GM19351 (cell line): ENCODE measurements at regions not wholly inside any gene's neighbourhood (a gene's known extent, or its start where the extent isn't known, plus 50 kb on each side); places are given as distances from the start of the nearest gene placed in this dataset.

Experiments used
- ATAC-seq: cut with Tn5 transposase; IDR thresholded peaks from one replicate; pipeline ENCODE4 v1.9.1; 2021; ENCODE audit warnings: mild to moderate bottlenecking, moderate library complexity; ENCODE audit not compliant: unreplicated experiment

DNA sequence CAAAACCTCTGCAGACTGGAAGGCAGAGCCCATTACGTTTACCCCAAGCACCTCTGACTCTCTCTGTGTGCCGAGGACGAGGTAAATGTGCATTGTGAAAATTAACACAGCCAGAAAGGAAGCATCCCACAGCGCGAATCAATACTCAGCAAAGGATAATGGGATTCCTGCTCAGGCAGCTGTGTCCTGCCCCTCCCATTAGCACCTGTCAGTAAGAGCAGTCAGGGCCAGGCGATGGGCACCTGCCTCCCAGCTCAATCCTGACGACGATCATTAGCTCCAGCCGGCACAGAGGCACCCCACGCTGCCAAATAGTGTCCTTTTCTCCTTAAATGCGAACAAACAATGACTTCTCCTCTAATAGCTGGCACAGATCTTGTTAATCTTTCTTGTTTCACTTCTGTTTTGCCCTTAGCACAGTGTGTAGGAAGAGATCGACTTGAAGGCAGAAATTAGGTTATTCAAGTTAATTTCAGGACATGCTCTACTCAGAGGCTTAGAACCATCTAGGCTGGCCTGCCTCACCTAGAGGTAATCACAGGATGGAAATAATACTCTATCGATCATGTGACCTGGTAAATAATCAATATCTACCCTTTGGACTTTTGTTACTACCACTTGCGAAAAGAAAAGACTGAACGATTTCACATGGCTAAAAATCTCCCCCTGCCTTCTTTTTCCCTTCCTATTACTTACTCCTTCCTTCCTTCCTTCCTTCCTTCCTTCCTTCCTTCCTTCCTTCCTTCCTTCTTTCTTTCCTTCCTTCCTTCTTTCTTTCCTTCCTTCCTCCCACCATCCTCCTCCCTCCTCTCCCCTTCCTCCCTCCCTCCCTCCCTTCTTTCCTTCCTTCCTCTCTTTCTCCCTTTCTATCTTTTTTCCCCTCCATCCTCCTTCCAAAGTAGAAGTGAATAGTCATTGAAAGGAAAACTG is 487.9 kb upstream of the ID2 start:
- ATAC-seq = no peak

DNA sequence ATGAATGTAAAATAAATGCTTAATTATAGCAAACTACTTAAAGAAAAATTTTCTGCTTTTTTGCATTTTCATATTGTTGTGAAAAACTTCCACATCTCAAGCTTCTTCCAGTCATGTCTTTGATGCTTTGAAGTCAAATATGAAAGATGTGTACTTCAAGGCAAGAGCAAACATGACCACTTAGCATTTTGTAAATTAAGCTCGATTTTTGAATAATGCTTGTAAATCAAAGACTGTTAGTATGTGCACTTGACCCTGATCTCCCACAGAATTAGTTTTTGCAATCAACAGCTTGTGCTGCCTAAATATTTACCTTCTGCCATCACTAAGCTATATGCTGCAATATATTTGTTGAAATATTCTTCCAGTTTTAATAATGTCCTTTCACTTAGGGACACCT is 486.1 kb upstream of the ID2 start:
- ATAC-seq = no peak

DNA sequence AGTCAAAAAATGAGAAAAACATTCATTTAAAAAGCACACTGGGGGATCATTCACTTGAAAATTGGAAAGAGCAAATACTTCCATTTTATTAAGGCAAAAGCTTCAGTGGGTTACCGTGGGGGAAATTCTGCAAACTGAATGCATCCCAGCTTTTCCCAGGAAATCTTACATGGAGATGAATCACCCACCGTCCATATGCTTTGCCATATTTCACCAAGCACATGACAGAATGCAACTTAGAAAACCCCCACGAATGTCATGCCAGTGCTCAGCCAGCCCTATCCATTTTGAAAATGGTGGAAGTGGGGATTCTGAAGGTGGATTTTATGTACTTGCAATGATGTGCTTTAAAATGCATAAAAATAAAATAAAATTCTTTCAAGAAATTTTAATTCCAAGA is 485.5 kb upstream of the ID2 start:
- no peak for ATAC-seq

DNA sequence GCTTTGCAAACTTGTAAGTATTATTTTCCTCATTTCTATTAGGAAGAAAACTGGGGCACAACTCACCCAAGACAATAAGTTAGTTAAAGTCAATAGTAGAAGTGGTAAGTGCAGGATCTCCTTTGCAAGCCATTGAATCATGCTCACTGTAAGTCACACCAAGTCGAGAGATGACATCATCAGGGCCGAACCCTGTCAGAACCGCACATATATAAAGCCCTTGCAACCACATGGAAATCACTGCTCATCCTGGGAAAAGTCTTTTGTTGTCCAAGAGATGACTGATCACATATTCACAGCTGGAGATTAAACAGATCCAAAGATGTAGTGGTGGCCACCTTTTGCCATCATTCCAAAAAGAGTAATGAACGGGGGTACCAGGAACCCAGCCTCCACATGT is 484.8 kb upstream of the ID2 start:
- ATAC-seq = no peak

DNA sequence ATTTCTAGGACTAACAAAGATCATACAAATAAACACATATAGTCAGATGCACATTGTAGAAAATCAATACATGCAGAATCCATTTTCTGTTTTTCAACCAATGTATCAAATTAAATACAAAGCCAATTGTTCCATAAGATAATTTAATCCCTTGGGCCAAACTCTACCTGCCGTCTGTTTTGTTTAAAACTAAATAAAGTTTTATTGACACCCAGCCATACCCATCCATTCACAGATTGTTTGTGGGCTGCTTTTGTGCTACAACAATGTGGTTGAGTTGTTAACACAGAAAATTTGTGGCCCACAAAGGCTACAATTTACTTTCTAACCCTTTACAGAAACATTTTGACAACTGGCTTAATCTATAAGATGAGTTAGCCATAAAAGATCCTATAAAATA is 484.0 kb upstream of the ID2 start:
- no peak for ATAC-seq

DNA sequence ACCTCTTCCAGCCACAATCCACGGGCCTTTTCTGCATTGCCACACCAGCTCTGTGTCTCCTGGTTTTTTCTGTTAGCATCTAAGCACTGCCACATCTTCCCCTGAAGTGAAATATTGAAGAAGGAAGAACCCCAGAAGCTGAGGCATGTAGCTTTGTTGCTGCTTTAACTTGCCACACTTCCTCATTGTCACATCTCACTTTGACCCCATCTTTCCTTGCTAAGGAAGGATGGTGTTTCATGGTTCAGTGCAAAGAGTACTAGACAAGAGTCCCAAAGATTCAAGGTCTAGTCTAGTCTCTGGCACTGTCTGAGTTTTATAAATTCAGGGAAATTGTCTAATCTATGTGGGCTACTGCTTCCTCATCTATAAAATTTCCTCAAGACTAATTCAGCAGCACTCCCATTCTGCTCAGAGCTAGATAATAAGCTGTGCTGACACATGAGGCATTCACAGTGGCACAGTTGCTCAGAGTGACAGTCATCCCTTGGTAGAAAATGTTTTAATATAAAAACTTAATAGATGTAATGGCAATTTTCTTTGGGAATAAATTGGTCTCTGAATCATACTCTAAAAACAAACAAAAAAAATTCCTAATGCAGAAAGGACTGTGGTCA is 483.0 kb upstream of the ID2 start:
- ATAC-seq = no peak

DNA sequence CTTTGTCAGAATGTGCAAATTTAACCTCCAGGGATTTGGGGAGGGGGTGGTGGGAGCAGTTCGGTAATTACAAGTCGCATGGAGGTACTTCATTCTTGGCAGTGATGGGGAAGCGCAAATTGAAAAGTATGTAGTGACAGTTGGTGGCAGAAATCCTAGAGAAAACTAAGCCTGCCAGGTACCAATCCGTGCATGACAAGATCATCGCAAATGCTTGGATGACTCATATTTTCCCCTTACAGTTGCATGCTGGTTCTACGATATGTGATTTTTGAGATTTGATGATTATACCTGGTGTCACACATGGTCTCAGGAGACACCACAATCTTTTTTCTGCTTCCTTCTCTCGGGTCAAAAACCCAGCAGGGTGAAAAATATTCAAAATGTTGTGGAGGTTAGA is 479.7 kb upstream of the ID2 start:
- peak; percentile 95 for ATAC-seq

DNA sequence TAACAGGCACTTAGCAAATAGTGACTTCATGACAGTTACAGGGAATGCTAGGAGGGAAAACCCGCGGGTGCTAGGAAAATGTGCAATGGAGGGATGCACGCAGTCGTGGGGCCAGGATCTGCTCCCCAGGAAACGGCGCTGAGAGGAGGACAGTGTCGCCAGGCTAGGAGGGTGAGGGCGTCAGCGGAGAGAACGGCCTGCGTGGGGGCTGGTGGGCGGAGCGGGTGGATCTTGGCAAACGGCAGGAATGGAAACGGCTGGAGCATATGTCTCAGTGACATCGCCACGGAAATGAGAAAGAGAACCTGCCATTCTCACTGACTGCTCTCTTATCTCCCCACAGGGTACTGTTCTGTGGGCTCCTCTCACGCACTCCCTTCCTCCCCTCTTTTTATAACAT is 478.5 kb upstream of the ID2 start:
- no peak for ATAC-seq

DNA sequence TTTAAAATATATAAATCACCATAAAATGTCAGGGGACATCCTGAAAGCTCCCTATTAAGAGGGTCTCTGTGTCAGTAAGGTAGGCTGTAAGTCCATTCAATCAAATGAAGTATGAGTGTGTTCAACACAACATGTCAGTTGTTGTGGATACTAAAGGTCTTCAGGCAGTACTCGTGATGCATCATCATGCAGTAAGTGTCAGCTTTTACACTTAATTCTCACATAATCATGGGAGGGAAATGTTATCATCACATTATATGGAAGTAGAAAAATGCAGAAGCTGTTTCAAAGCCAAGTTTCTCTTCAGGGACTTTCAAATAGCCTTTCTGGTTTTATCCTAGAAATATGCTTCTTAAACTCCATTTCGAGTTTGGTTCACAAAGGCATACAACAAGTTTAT is 477.1 kb upstream of the ID2 start:
- ATAC-seq = no peak

DNA sequence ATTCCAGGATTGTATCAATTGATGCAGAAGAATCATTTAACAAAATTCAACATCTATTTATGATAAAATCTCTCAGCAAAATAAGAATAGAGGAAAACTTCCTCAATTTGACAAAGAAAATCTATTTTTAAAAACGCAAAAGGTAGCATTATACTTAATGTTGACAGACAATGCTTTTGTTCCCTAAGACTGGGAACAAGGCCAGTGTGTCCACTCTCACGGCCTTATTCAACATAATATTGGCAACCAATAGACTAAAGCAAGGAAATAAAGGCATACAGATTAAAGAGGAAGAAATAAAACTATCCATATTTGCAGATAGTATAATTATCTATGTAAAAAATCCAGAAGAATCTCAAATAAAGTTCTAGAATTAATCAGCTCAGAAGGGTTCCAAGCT is 472.4 kb upstream of the ID2 start:
- no peak for ATAC-seq

DNA sequence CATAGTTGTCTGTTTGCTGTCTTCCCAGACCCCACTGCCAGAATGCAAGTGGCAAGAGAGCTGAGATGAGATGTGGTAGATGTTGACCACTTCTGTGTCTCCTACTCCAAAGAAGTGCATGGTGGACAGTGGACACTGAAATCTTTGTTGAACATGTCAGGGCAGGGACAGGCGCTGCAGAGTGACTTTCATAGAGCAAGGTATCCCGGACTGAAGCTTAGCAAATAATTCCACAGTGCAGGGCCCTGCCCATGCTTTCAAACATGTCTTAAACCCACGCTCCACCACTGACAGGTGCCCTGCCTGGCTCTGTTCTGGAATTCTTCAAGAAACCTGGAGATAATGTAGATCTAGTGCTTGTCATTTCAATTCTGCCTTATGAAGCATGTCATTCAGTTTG is 470.5 kb upstream of the ID2 start:
- ATAC-seq = no peak

DNA sequence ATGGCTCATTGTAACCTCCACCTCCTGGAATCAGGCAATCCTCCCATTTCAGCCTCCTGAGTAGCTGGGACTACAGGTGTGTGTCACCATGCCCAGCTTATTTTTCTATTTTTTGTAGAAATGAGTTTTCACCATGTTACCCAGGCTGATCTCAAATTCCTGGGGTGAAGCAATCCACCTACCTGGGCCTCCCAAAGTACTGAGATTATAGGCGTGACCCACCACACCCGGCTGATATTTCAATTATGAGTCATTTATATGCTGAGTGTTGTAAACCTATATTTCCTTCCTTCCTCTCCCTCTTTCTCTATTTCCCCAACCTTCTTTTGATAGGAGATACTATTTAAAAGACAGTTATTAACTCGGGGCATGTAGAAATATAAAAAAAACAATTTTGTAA is 469.6 kb upstream of the ID2 start:
- ATAC-seq = no peak

DNA sequence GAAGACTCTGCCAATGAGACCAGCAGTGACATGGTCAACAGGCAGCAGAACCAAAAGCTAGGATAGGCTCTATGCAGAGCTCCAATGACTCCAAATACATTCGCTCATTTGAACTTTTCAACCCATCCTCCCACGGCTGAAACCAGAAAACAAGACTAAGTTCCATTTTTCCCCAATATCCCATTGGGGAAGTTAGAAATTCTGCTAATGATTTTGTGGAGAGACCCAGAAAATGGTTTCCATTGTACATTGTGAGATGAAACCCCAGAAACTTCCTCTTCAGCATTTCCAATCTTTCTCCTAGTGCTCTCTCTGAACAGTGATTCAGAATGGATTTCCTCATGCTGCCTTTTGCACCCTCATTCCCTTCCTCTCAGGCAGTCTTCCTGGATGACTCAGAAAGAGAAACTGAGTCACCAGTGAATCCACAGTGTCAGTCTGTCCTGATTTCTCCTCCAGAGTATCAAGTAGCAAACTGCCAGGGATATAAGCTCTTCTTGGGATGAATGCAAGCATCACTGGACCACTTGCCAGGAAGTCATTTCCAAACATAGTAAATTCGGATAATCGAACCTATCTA is 467.7 kb upstream of the ID2 start:
- ATAC-seq = no peak

DNA sequence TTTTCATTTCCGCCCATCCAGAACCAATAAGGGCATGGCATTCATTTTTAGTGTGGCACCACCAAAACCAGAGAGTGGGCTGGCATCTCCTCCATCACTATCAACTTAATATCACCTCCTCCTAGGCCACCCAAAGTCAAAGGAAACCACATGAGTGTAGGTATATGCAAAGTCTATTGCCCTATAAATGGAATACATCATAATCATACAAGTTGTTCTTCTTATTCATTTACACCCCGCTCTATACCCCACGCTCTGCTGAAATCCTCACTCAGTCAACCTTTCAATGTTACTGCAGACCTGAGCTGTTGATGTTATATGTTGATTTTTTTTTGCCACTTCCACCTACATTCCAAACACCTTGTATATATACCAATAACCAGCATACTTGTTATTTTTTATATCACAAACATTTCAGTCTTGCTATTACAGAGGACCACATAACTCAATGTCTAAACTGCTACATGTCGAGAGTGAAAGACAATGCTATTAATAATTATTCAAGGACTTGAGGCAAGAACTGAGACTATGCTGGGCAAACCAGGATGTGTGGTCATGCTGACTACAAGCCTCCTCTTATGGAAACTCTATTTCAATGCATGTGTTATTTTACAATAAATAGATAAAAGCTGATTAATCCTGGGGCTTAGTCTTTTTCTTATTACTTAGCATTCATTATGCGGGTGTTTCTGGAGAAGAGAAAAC is 466.5 kb upstream of the ID2 start:
- ATAC-seq = peak; percentile 65

DNA sequence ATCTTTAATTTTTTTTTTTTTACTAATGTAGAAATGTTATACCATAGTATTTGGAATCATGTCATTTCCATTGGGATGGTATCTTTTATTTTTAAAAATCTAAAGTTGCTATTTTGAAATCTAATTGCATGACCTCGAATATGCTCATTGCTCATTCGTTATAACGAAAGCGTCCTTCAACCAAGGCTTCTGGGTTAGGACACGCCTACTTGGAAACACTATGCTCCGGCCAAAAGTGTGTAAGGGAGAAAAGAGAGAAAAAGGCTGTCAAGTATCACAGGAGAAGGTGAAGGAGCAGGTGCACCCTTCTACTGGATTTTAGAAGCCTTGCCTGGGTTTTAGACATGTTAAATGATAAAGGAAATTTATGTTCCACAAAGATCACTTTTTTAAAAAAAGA is 465.9 kb upstream of the ID2 start:
- ATAC-seq = no peak

DNA sequence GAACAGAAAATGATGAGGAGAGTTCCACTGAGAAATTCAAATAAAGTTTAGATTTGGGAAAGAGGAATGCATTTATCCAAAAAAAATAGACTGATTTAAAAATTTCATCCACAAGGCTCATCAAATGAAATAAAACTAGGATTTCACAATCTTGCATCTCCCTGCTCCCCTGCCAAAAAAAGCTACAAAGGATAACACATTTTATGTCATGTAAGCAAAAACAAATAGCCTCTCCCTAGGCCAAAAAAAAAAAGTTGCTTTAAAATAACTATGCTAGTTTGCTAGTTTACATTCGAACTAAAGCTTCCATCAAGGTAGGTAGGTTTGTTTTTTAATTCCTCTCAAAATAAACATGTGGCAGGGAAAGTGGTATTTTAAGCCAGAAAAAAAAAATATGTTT is 465.5 kb upstream of the ID2 start:
- no peak for ATAC-seq

DNA sequence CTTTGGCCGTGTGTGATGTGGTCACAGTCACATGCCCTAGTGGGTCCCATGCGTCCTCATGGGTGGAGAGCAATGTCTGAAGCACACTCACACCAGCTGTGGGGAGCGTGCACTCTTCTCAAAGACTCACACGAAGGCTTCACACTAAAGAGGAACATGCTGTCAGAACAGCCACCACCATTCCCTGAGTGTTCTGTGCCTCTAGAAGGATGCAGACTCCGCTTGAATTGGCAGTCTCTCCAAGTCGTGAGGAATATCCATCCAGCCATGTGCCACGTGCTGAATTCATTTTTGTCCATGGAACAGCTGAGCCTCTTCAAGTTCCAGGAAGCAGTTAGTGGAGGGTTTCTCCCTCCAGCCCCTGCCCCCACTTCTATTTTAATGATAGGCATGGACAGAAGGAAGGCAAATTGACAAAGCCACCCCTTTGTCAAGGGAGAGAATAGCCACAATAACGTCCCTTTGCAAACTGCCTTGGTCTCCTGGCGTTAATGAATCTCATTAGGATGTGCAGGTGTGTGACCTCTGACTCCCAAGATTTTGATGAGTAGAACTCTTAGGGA is 464.3 kb upstream of the ID2 start:
- ATAC-seq = no peak

DNA sequence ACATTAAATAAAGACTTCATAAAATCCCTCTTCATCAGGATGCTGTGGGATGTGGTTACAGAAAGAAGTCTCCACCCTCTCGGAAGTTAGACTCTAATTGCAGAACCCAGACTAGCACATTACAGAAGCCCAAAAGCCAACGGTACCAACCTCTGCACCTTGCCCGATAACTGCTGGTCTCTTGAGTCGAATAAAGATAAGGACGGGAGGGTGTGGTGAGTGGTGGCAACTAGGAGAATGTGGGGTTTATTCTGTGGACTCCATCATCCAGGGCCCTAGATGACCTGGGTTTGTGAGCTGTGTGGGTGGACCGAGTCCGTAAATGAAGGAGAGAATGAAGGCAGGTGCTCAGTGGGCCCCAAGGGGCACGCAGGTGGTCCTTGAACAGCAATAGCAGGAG is 462.8 kb upstream of the ID2 start:
- ATAC-seq = no peak

DNA sequence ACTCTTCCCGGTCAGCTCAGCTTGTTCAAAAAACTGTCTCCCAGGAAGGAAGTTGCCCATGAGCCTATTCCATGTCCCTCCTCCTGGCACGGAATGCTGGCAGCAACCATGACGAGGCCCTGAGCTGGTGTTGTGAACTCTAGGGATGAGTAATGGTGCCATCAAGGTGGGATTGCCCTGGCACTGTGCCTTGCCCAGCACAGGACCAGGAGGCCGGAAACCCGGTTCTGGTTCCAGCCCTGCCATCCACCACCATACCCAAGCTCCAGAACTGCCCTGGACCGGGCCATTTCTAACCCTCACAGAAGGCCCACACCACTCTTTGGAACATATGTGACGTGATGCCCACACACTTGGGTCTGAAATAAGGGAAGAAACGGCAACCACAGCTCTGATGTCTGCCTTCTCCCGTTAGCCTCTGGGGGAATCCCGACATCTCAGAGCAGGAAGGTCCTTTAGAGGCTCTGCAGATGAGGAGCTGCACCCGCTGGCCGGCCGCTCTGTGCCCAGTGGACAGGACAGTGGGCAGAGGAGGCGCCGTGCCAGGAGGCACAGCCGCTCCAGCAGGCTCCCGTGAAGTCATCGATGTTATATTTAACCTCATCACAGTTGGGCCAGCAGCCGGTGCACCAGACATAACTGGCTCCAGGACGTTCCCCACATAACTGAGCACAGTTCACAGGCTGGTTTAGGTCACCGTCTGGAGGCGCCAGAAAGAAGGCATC is 462.1 kb upstream of the ID2 start:
- ATAC-seq = no peak

DNA sequence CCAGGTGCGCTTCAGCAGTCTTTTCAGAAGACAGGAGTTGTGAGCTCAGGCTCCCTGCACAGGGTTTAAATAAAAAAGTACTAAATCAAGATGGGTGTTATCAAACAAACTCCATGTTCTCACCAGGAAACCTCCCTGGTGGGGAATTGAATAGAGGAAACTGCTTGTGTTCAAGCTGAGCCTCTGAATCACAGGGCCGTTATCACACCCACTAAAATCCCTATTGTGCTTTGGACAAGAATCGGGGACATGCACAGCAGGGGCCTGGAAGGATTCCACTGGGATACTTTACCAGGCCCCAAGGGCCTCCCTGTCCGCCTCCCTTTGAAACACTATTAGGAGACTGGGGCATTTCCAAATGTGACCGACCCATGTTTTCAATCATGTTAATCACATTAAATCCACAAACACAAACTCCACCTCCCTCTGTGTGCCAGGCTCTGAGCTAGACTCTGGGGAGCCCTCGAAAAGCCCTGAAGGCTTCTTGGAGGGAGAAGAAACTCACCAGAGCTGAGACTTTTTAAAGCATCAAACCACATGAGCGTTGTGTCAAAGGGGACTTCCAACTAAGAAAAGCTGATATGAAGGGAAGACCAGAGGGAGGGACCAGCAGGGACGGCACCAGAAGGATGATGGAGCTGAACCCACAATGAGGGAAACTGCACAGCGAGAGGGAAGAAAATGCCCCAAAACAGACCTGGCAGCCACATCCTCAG is 458.7 kb upstream of the ID2 start:
- ATAC-seq = no peak
